ENCODE measurements at regions not wholly inside any gene's neighbourhood (a gene's known extent, or its start where the extent isn't known, plus 50 kb on each side); places are given as distances from the start of the nearest gene placed in this dataset.

DNA sequence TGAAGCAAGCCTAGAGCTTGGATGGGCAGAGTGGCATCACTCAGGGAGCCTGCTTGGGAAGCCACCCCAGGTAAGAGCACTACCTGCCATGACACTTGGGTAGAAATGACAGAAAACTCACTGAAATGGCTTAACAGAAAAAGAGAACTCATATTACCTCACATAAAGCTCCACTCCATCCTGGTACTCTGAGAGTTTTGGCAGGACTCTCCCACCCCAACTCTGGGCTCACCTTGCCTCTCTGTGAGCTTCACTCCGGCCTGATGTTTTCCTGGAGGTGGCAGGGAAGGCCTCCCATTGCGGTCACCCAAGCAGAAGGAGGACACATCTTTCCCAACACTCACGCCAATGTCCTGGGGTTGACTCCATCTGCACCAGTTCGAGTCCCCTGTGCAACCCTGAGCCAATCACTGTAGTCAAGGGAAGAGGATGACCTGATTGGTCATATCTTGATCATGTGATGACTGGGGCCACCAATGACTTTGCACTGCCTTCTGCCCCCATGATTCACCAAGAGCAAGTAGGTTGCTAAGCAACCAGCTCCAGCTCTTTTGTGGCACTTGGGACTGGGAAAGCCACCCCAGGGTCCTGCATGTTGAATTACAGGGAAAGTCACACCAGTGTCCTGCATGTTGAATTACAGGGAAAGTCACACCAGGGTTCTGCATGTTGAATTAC lies 446.1 kb upstream of the SULF2 start:
- CTCF ChIA-PET = no interaction called here
- RAD21 ChIA-PET (ENCODE audit: unreplicated experiment) = no interaction called here

More for the DNA sequence above, 446.1 kb upstream of the SULF2 start:
- Histone ChIP-seq H3K9ac (ENCODE audit: control insufficient read depth, insufficient read depth, low read length) (no peak overlapping the region), H3K4me1 (ENCODE audit: control insufficient read depth, insufficient read depth, low read length) (no peaks in the 10 kb centered on the region), H3K4me2 (ENCODE audit: control insufficient read depth, insufficient read depth) (no peak overlapping the region), H2AFZ (ENCODE audit: control insufficient read depth, low read depth, low read length) (no peak overlapping the region), H3K79me2 (ENCODE audit: control insufficient read depth, insufficient read depth, low read length) (no peaks in the 10 kb centered on the region), H3K4me3 (no peak overlapping the region), H4K20me1 (ENCODE audit: control insufficient read depth, insufficient read depth) (no peaks in the 10 kb centered on the region), H3K27me3 (replicated peaks in 1 of 2; ENCODE audit: control insufficient read depth in 2 of 2, insufficient read depth in 2 of 2, low read length in 1 of 2) (no peaks in the 10 kb centered on the region; a peak in 1 of 4 replicates), H3K27ac (ENCODE audit: control insufficient read depth, insufficient read depth) (no peak overlapping the region), H3K9me3 (replicated peaks; ENCODE audit: control insufficient read depth, insufficient read depth, low read length) (peaks cover 3% of the 10 kb centered on the region; the same call in 1 of the 3 replicates), H3K36me3 (ENCODE audit: control insufficient read depth in 2 of 2, insufficient read depth in 2 of 2, low read length in 1 of 2) (no peaks in the 10 kb centered on the region)
- FAIRE-seq (no peak), DNase-seq (ENCODE audit: low read depth, low spot score) (no peak), ATAC-seq (no peak)
- in situ Hi-C loops (cut with MboI) = no loop called here
- TF ChIP-seq RB1 (IDR thresholded peaks at IDR 0.05; ENCODE audit: borderline replicate concordance) (no peak), FOXM1 (IDR thresholded peaks at IDR 0.05; ENCODE audit: low read depth, low read length) (no peak), RAD51 (IDR thresholded peaks at IDR 0.05) (no peak), ZNF207 (IDR thresholded peaks at IDR 0.05; ENCODE audit: borderline replicate concordance) (no peak)
- TF ChIP-seq, protein P1, sequence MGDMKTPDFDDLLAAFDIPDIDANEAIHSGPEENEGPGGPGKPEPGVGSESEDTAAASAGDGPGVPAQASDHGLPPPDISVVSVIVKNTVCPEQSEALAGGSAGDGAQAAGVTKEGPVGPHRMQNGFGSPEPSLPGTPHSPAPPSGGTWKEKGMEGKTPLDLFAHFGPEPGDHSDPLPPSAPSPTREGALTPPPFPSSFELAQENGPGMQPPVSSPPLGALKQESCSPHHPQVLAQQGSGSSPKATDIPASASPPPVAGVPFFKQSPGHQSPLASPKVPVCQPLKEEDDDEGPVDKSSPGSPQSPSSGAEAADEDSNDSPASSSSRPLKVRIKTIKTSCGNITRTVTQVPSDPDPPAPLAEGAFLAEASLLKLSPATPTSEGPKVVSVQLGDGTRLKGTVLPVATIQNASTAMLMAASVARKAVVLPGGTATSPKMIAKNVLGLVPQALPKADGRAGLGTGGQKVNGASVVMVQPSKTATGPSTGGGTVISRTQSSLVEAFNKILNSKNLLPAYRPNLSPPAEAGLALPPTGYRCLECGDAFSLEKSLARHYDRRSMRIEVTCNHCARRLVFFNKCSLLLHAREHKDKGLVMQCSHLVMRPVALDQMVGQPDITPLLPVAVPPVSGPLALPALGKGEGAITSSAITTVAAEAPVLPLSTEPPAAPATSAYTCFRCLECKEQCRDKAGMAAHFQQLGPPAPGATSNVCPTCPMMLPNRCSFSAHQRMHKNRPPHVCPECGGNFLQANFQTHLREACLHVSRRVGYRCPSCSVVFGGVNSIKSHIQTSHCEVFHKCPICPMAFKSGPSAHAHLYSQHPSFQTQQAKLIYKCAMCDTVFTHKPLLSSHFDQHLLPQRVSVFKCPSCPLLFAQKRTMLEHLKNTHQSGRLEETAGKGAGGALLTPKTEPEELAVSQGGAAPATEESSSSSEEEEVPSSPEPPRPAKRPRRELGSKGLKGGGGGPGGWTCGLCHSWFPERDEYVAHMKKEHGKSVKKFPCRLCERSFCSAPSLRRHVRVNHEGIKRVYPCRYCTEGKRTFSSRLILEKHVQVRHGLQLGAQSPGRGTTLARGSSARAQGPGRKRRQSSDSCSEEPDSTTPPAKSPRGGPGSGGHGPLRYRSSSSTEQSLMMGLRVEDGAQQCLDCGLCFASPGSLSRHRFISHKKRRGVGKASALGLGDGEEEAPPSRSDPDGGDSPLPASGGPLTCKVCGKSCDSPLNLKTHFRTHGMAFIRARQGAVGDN (IDR thresholded peaks at IDR 0.05) = no peak
- no TSS peak for BruUV-seq (replicated peaks)
- intact Hi-C loops (cut with micrococcal nuclease; ENCODE audit: unreplicated experiment) = no loop called here
- 29% methylated on average over 4 of the region's 4 CpGs for WGBS (ENCODE audit: insufficient coverage, insufficient replicate concordance, low lambda C conversion rate, missing lambda C conversion rate)
- ChIA-PET SMC1A (ENCODE audit: uncharacterized antibody, unreplicated experiment) (no interaction called here), POLR2A (no interaction called here)
